ENCODE measurements at regions not wholly inside any gene's neighbourhood (a gene's known extent, or its start where the extent isn't known, plus 50 kb on each side); places are given as distances from the start of the nearest gene placed in this dataset.
A peak's percentile ranks its signal among the peaks of the same experiment; 100 is the strongest.

DNA sequence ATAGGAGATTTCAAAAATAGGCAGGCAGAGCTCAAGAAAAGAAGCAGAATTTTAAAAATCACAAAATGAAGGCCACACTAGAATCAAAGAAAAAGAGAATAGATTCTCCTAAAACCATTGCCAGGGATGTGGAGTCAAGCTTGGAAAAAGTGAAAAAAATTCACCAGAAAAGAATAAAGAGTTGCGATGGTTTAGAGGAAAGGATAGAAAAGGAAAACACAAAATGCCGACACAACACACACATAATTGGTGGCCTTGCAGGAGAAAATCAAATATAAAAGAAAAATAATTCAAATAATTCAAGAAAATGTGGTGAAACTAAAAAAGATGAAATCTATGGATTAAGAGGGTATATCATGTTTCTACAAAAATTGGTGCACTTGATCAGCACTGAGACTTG lies 181.6 kb upstream of the C14orf180 start:
- H3K9me3 Mint-ChIP-seq: no peaks in the 10 kb centered on the region
- TF ChIP-seq, protein P1, sequence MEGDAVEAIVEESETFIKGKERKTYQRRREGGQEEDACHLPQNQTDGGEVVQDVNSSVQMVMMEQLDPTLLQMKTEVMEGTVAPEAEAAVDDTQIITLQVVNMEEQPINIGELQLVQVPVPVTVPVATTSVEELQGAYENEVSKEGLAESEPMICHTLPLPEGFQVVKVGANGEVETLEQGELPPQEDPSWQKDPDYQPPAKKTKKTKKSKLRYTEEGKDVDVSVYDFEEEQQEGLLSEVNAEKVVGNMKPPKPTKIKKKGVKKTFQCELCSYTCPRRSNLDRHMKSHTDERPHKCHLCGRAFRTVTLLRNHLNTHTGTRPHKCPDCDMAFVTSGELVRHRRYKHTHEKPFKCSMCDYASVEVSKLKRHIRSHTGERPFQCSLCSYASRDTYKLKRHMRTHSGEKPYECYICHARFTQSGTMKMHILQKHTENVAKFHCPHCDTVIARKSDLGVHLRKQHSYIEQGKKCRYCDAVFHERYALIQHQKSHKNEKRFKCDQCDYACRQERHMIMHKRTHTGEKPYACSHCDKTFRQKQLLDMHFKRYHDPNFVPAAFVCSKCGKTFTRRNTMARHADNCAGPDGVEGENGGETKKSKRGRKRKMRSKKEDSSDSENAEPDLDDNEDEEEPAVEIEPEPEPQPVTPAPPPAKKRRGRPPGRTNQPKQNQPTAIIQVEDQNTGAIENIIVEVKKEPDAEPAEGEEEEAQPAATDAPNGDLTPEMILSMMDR (IDR thresholded peaks at IDR 0.05): no peak
- Histone ChIP-seq H3K36me3 (ENCODE audit: insufficient read depth, low read length) (no peaks in the 10 kb centered on the region), H3K9me3 (ENCODE audit: control insufficient read depth in 1 of 2, insufficient read depth in 1 of 2, low read length in 2 of 2) (peaks cover 8 to 16% of the 10 kb centered on the region in 2 experiments), H3K27me3 (ENCODE audit: control insufficient read depth in 1 of 2, insufficient read depth in 2 of 2, low read length in 2 of 2) (no peaks in the 10 kb centered on the region), H3K4me1 (ENCODE audit: insufficient read depth, low read length) (peaks cover 53% of the 10 kb centered on the region), H3K27ac (ENCODE audit: low read depth in 1 of 2, low read length in 2 of 2) (no peak overlapping the region), H3K4me3 (ENCODE audit: low read length) (no peak overlapping the region)
- no peak for ATAC-seq (ENCODE audit: poor library complexity)
- intact Hi-C loops (cut with DNase I, micrococcal nuclease): no loop called here
- H3K4me1 Mint-ChIP-seq (ENCODE audit: low read depth): peaks cover 57% of the 10 kb centered on the region
- H3K27me3 Mint-ChIP-seq: no peaks in the 10 kb centered on the region
- H3K36me3 Mint-ChIP-seq (ENCODE audit: low read depth): peaks cover 4% of the 10 kb centered on the region
- ChIA-PET POLR2A (no interaction called here), CTCF (interaction anchor here (0.9 kb wide), 1 partner anchor 16 kb away, joined by 3 read pairs; no protein-coding TSS in a partner anchor)
- no peak overlapping the region for H3K4me3 Mint-ChIP-seq
- DNase-seq: no peak
- no peak overlapping the region for H3K27ac Mint-ChIP-seq

DNA sequence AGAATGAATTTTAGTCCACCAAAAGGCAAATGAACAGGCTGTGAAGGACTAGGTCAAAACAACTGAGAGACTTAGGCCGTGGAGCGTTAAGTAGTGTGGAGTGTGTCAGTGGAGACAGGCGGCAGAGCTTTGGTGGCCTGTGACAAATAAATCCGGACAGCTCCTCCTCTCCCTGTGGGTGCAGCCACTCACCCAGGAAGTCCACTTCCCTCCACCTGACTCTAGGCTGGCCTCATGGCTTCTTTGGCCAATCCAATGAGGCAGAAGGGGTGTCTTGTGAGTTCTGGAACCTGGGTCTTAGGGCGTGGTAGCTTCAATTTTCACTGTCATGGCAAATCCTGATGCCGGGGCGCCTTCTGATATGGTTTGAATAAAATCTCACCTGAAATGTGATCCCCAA lies 180.9 kb upstream of the C14orf180 start:
- TF ChIP-seq, protein P1 (IDR thresholded peaks at IDR 0.05): no peak
- Histone ChIP-seq H3K27me3 (ENCODE audit: control insufficient read depth in 1 of 2, insufficient read depth in 2 of 2, low read length in 2 of 2) (no peaks in the 10 kb centered on the region), H3K9me3 (ENCODE audit: control insufficient read depth in 1 of 2, insufficient read depth in 1 of 2, low read length in 2 of 2) (peaks cover 8 to 16% of the 10 kb centered on the region in 2 experiments), H3K4me3 (ENCODE audit: low read length) (no peak overlapping the region), H3K4me1 (ENCODE audit: insufficient read depth, low read length) (peaks cover 46% of the 10 kb centered on the region), H3K27ac (ENCODE audit: low read depth in 1 of 2, low read length in 2 of 2) (no peak overlapping the region), H3K36me3 (ENCODE audit: insufficient read depth, low read length) (no peaks in the 10 kb centered on the region)
- ChIA-PET CTCF (interaction anchor here (0.9 kb wide), 1 partner anchor 17 kb away, joined by 3 read pairs; no protein-coding TSS in a partner anchor), POLR2A (interaction anchor here (0.9 kb wide), 2 partner anchors 9 to 155 kb away, joined by 3 read pairs; no protein-coding TSS in a partner anchor)
- Mint-ChIP-seq H3K27ac (peak overlapping the region; percentile 52), H3K27me3 (no peaks in the 10 kb centered on the region), H3K36me3 (ENCODE audit: low read depth) (peaks cover 4% of the 10 kb centered on the region), H3K4me3 (no peak overlapping the region), H3K9me3 (no peaks in the 10 kb centered on the region), H3K4me1 (ENCODE audit: low read depth) (peaks cover 54% of the 10 kb centered on the region)
- intact Hi-C loops (cut with DNase I, micrococcal nuclease): loop anchor here in 1 of 2 experiments (1.0 kb wide), 1 partner anchor 261 kb away; no protein-coding TSS in a partner anchor
- ATAC-seq (ENCODE audit: poor library complexity): no peak
- DNase-seq: peak in 1 of 14 experiments; percentile 21

DNA sequence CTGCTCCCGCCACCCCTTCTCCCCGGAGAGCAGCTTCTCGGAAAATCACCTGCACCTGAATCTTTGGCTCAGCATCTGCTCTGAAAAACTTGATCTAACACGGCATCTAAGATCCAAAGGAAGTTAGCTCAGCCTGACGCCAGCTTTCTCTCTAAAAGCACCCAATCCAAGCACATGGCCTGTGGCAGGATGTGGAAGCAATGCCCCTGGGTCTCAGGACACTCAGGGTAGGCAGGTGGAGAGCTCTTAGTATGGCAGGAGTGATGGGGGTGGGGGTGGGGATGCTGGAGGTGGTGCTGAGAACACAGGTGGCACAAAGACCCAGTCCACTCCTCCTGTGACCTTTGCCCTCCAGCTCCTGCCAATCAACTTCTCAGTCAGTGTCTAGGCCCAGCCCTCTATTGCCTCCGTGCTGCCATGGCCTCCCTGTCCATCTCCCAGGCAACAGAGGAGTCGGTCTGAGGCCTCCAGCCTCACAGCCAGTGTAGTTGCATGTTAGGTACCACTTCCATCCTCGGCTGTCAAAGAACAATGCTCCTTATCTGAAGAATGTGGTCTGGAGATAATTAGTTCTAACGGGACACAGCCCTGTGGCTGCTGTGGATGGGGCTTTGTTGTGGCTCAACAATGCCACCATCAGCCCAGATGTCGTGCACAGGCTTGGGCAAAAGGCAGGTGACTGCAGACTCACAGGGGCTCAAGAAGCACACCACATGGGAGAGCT lies 180.0 kb upstream of the C14orf180 start:
- ChIA-PET POLR2A (interaction anchor here (0.9 kb wide), 2 partner anchors 10 to 156 kb away, joined by 3 read pairs; no protein-coding TSS in a partner anchor), CTCF (no interaction called here)
- Histone ChIP-seq H3K9me3 (ENCODE audit: control insufficient read depth in 1 of 2, insufficient read depth in 1 of 2, low read length in 2 of 2) (peaks cover 8 to 16% of the 10 kb centered on the region in 2 experiments), H3K36me3 (ENCODE audit: insufficient read depth, low read length) (no peaks in the 10 kb centered on the region), H3K27me3 (ENCODE audit: control insufficient read depth in 1 of 2, insufficient read depth in 2 of 2, low read length in 2 of 2) (no peaks in the 10 kb centered on the region), H3K4me1 (ENCODE audit: insufficient read depth, low read length) (peaks cover 37% of the 10 kb centered on the region), H3K4me3 (ENCODE audit: low read length) (no peak overlapping the region), H3K27ac (ENCODE audit: low read depth in 1 of 2, low read length in 2 of 2) (no peak overlapping the region)
- peak in 6 of 14 experiments; percentile 33 to 74 (median 58) for DNase-seq
- ATAC-seq (ENCODE audit: poor library complexity): peak; percentile 82
- Mint-ChIP-seq H3K27ac (peak overlapping the region; percentile 52), H3K4me3 (no peak overlapping the region), H3K4me1 (ENCODE audit: low read depth) (peaks cover 44% of the 10 kb centered on the region), H3K9me3 (no peaks in the 10 kb centered on the region), H3K27me3 (no peaks in the 10 kb centered on the region), H3K36me3 (ENCODE audit: low read depth) (no peaks in the 10 kb centered on the region)
- intact Hi-C loops (cut with DNase I, micrococcal nuclease): loop anchor here (1.0 to 5.0 kb wide), 3 partner anchors 262 to 322 kb away; partner anchors contain the start of gene KIF26A (in 1 of the 2)
- TF ChIP-seq, protein P1 (IDR thresholded peaks at IDR 0.05): peak; percentile 30
